ENCODE measurements at regions not wholly inside any gene's neighbourhood (a gene's known extent, or its start where the extent isn't known, plus 50 kb on each side); places are given as distances from the start of the nearest gene placed in this dataset.

GRCh38 chr10:108208038-108208437 is 1043.5 kb upstream of the SORCS1 start:
- ATAC-seq (no peak), DNase-seq (ENCODE audit: low read depth, low spot score) (no peak)
- Histone ChIP-seq H2AFZ (ENCODE audit: low read depth, low read length, poor library complexity, severe bottlenecking) (no peak overlapping the region), H3K9me3 (ENCODE audit: control insufficient read depth in 1 of 2, insufficient read depth in 1 of 2, low read depth in 1 of 2, low read length in 2 of 2) (peaks cover 24 to 39% of the 10 kb centered on the region in 2 experiments; a peak in 3 of 4 replicates), H4K20me1 (ENCODE audit: insufficient read depth) (no peaks in the 10 kb centered on the region), H3K4me2 (ENCODE audit: low read length) (no peak overlapping the region), H3K4me1 (ENCODE audit: control insufficient read depth in 1 of 2, insufficient read depth in 2 of 2, low read length in 2 of 2) (no peaks in the 10 kb centered on the region), H3K9me2 (ENCODE audit: insufficient read depth) (no peaks in the 10 kb centered on the region), H3K4me3 (replicated peaks in 1 of 2; ENCODE audit: low read depth in 1 of 2, low read length in 2 of 2) (no peak overlapping the region), H3K9ac (ENCODE audit: low read length) (no peak overlapping the region), H3K79me2 (ENCODE audit: insufficient read depth, low read length) (no peaks in the 10 kb centered on the region), H3K36me3 (ENCODE audit: control insufficient read depth in 1 of 2, insufficient read depth in 2 of 2, low read length in 2 of 2) (no peaks in the 10 kb centered on the region), H3K27me3 (ENCODE audit: insufficient read depth, low read length) (no peaks in the 10 kb centered on the region), H3K27ac (ENCODE audit: low read depth, low read length) (no peak overlapping the region)
- intact Hi-C loops (cut with micrococcal nuclease), result no loop called here
- CTCF ChIA-PET, result no interaction called here
- TF ChIP-seq EZH2 (IDR thresholded peaks at IDR 0.05), result no peak
- no peak for TF ChIP-seq CTCF (IDR thresholded peaks at IDR 0.05 in 2 of 3, conservative IDR thresholded peaks at IDR 0.05 in 1 of 3; ENCODE audit: borderline replicate concordance in 1 of 3, insufficient read depth in 1 of 3, low read depth in 2 of 3, low read length in 2 of 3)
- no peak for TF ChIP-seq CBX3 (IDR thresholded peaks at IDR 0.05; ENCODE audit: low read depth)
- no peak for TF ChIP-seq TCF7L2 (IDR thresholded peaks at IDR 0.05; ENCODE audit: borderline replicate concordance, extremely low read depth, insufficient read depth, insufficient read length)
- TF ChIP-seq POLR2AphosphoS5 (IDR thresholded peaks at IDR 0.05; ENCODE audit: low read depth, low read length), result no peak
- no peak for TF ChIP-seq SP1 (IDR thresholded peaks at IDR 0.05; ENCODE audit: low read depth)
- TF ChIP-seq ZNF274 (IDR thresholded peaks at IDR 0.05; ENCODE audit: low read depth, low read length), result no peak
- TF ChIP-seq MAX (IDR thresholded peaks at IDR 0.05), result no peak
- no peak for TF ChIP-seq CEBPB (IDR thresholded peaks at IDR 0.05; ENCODE audit: low read depth)
- TF ChIP-seq ATF3 (IDR thresholded peaks at IDR 0.05), result no peak
- no peak for TF ChIP-seq JUND (IDR thresholded peaks at IDR 0.05)
- TF ChIP-seq ZFX (IDR thresholded peaks at IDR 0.05), result no peak
- no peak for TF ChIP-seq SIN3A (IDR thresholded peaks at IDR 0.05; ENCODE audit: low read depth)
- no peak for TF ChIP-seq REST (IDR thresholded peaks at IDR 0.05; ENCODE audit: low read depth)
- no peak for TF ChIP-seq SRF (IDR thresholded peaks at IDR 0.05; ENCODE audit: low read depth)
- no peak for TF ChIP-seq ELF1 (IDR thresholded peaks at IDR 0.05; ENCODE audit: borderline replicate concordance, low read depth)
- TF ChIP-seq YY1 (IDR thresholded peaks at IDR 0.05; ENCODE audit: extremely low read depth, insufficient replicate concordance, low read depth, low read length), result no peak
- no peak for TF ChIP-seq POLR2A (IDR thresholded peaks at IDR 0.05; ENCODE audit: borderline replicate concordance, extremely low read depth, insufficient read depth, insufficient read length)
- no peak for TF ChIP-seq EZH2phosphoT487 (IDR thresholded peaks at IDR 0.05; ENCODE audit: borderline replicate concordance)
- RAD21 ChIA-PET (ENCODE audit: low non-redundant PET in 1 of 2, low total read pairs in 2 of 2, uncharacterized antibody in 2 of 2, unreplicated experiment in 2 of 2), result no interaction called here
- POLR2A ChIA-PET, result no interaction called here
- BruUV-seq (replicated peaks), result no TSS peak

Measured in HCT116 (cell line).